ENCODE measurements at regions not wholly inside any gene's neighbourhood (a gene's known extent, or its start where the extent isn't known, plus 50 kb on each side); places are given as distances from the start of the nearest gene placed in this dataset.

- DNase-seq (ENCODE audit: low read depth, low spot score): no peak
Observed at GRCh38 chr5:8633259-8633658, 764.3 kb downstream of the MTRR start.

GRCh38 chr5:8633696-8634095, 764.7 kb downstream of the MTRR start:
- DNase-seq (ENCODE audit: low read depth, low spot score): no peak

- no peak for DNase-seq (ENCODE audit: low read depth, low spot score)
Observed at GRCh38 chr5:8634219-8634618, 765.3 kb downstream of the MTRR start.

GRCh38 chr5:8641786-8642505, 773.0 kb downstream of the MTRR start:
- no peak for DNase-seq (ENCODE audit: low read depth, low spot score)

- no peak for DNase-seq (ENCODE audit: low read depth, low spot score)
Observed at GRCh38 chr5:8644377-8644776, 775.4 kb downstream of the MTRR start.

- DNase-seq (ENCODE audit: low read depth, low spot score): no peak
Observed at GRCh38 chr5:8647111-8647510, 778.2 kb downstream of the MTRR start.

GRCh38 chr5:8650186-8650585, 781.2 kb downstream of the MTRR start:
- DNase-seq (ENCODE audit: low read depth, low spot score): no peak

GRCh38 chr5:8660133-8660893, 791.4 kb downstream of the MTRR start:
- DNase-seq (ENCODE audit: low read depth, low spot score): no peak

GRCh38 chr5:8663374-8663773, 794.4 kb downstream of the MTRR start:
- no peak for DNase-seq (ENCODE audit: low read depth, low spot score)

- DNase-seq (ENCODE audit: low read depth, low spot score): no peak
Observed at GRCh38 chr5:8675182-8675581, 806.2 kb downstream of the MTRR start.

- DNase-seq (ENCODE audit: low read depth, low spot score): no peak
Observed at GRCh38 chr5:8676695-8677094, 807.7 kb downstream of the MTRR start.

- no peak for DNase-seq (ENCODE audit: low read depth, low spot score)
Observed at GRCh38 chr5:8682381-8682780, 813.4 kb downstream of the MTRR start.

GRCh38 chr5:8683496-8683895, 814.5 kb downstream of the MTRR start:
- DNase-seq (ENCODE audit: low read depth, low spot score): no peak

GRCh38 chr5:8685704-8686103, 816.8 kb downstream of the MTRR start:
- DNase-seq (ENCODE audit: low read depth, low spot score): no peak

GRCh38 chr5:8686707-8687106, 817.8 kb downstream of the MTRR start:
- DNase-seq (ENCODE audit: low read depth, low spot score): no peak

GRCh38 chr5:8689773-8690172, 820.8 kb downstream of the MTRR start:
- DNase-seq (ENCODE audit: low read depth, low spot score): no peak

- DNase-seq (ENCODE audit: low read depth, low spot score): no peak
Observed at GRCh38 chr5:8691221-8691620, 822.3 kb downstream of the MTRR start.

- DNase-seq (ENCODE audit: low read depth, low spot score): no peak
Observed at GRCh38 chr5:8693341-8693844, 824.4 kb downstream of the MTRR start.

- DNase-seq (ENCODE audit: low read depth, low spot score): no peak
Observed at GRCh38 chr5:8694545-8694944, 825.6 kb downstream of the MTRR start.

- DNase-seq (ENCODE audit: low read depth, low spot score): no peak
Observed at GRCh38 chr5:8695902-8696845, 827.2 kb downstream of the MTRR start.

- DNase-seq (ENCODE audit: low read depth, low spot score): no peak
Observed at GRCh38 chr5:8700222-8700621, 831.3 kb downstream of the MTRR start.

GRCh38 chr5:8700671-8701070, 831.7 kb downstream of the MTRR start:
- DNase-seq (ENCODE audit: low read depth, low spot score): no peak
